Progenitor cell of endocrine pancreas (in vitro differentiated cells): ENCODE measurements at regions not wholly inside any gene's neighbourhood (a gene's known extent, or its start where the extent isn't known, plus 50 kb on each side); places are given as distances from the start of the nearest gene placed in this dataset.

Experiments
- DNase-seq: peaks from one replicate; pipeline ENCODE4 v3.0.0; 2021; ENCODE audit warnings: low spot score; ENCODE audit not compliant: unreplicated experiment
- H3K27ac Mint-ChIP-seq: 2 replicates; pipeline ENCODE4 v1.8.0; 2021; ENCODE audit warnings: mild to moderate bottlenecking, moderate library complexity, mixed read lengths
- H3K27me3 Mint-ChIP-seq: 2 replicates; pipeline ENCODE4 v1.8.0; 2021; ENCODE audit warnings: mixed read lengths
- H3K36me3 Mint-ChIP-seq: 2 replicates; pipeline ENCODE4 v1.8.0; 2022; ENCODE audit warnings: mixed read lengths; ENCODE audit not compliant: insufficient read depth
- H3K4me1 Mint-ChIP-seq: 2 replicates; pipeline ENCODE4 v1.8.0; 2021; ENCODE audit warnings: low read depth, mixed read lengths
- H3K4me3 Mint-ChIP-seq: 2 replicates; pipeline ENCODE4 v1.8.0; 2021; ENCODE audit warnings: low read depth, mild to moderate bottlenecking, moderate library complexity, mixed read lengths
- H3K9me3 Mint-ChIP-seq: 2 replicates; pipeline ENCODE4 v1.8.0; 2021; ENCODE audit warnings: low read depth, mixed read lengths
- CTCF ChIP-seq: fragments of 200-600 bp; sonication (generic); IDR thresholded peaks from one replicate; pipeline ENCODE4 v1.5.0; 2021; ENCODE audit warnings: antibody characterized with exemption, mild to moderate bottlenecking; ENCODE audit not compliant: unreplicated experiment

- no peak overlapping the region for H3K27ac Mint-ChIP-seq
- H3K4me1 Mint-ChIP-seq: no peaks in the 10 kb centered on the region
- no peak for TF ChIP-seq CTCF
Observed at GRCh38 chr4:60081839-60082238, 1118.3 kb upstream of the ADGRL3 start.

GRCh38 chr4:60088807-60089486, 1111.2 kb upstream of the ADGRL3 start:
- no peak for TF ChIP-seq CTCF
- peaks cover 2% of the 10 kb centered on the region for H3K4me1 Mint-ChIP-seq
- no peaks in the 10 kb centered on the region for H3K36me3 Mint-ChIP-seq
- H3K4me3 Mint-ChIP-seq: no peak overlapping the region
- DNase-seq: no peak
- no peak overlapping the region for H3K27ac Mint-ChIP-seq
- H3K9me3 Mint-ChIP-seq: no peaks in the 10 kb centered on the region
- H3K27me3 Mint-ChIP-seq: no peaks in the 10 kb centered on the region

More at GRCh38 chr4:60081839-60082238, 1118.3 kb upstream of the ADGRL3 start:
- Mint-ChIP-seq H3K27me3 (no peaks in the 10 kb centered on the region), H3K9me3 (no peaks in the 10 kb centered on the region), H3K4me3 (no peak overlapping the region), H3K36me3 (no peaks in the 10 kb centered on the region)
- no peak for DNase-seq

- no peak overlapping the region for H3K4me3 Mint-ChIP-seq
- H3K27me3 Mint-ChIP-seq: no peaks in the 10 kb centered on the region
- no peaks in the 10 kb centered on the region for H3K36me3 Mint-ChIP-seq
- H3K9me3 Mint-ChIP-seq: no peaks in the 10 kb centered on the region
- no peak for DNase-seq
- peaks cover 2% of the 10 kb centered on the region for H3K4me1 Mint-ChIP-seq
- TF ChIP-seq CTCF: no peak
- no peak overlapping the region for H3K27ac Mint-ChIP-seq
Observed at GRCh38 chr4:60089546-60090273, 1110.4 kb upstream of the ADGRL3 start.

- Mint-ChIP-seq H3K4me1 (no peaks in the 10 kb centered on the region), H3K36me3 (no peaks in the 10 kb centered on the region), H3K27me3 (no peaks in the 10 kb centered on the region), H3K9me3 (no peaks in the 10 kb centered on the region), H3K4me3 (no peak overlapping the region), H3K27ac (no peak overlapping the region)
- DNase-seq: no peak
- no peak for TF ChIP-seq CTCF
Observed at GRCh38 chr4:60096676-60097075, 1103.5 kb upstream of the ADGRL3 start.

- Mint-ChIP-seq H3K27ac (no peak overlapping the region), H3K4me1 (no peaks in the 10 kb centered on the region), H3K4me3 (no peak overlapping the region), H3K36me3 (no peaks in the 10 kb centered on the region), H3K9me3 (no peaks in the 10 kb centered on the region), H3K27me3 (no peaks in the 10 kb centered on the region)
- DNase-seq: no peak
- TF ChIP-seq CTCF: no peak
Observed at GRCh38 chr4:60116592-60116991, 1083.5 kb upstream of the ADGRL3 start.
